A549 (cell line): ENCODE measurements at regions not wholly inside any gene's neighbourhood (a gene's known extent, or its start where the extent isn't known, plus 50 kb on each side); places are given as distances from the start of the nearest gene placed in this dataset.

ENCODE experiments used
- CTCF ChIP-seq: fragments of >200 bp; sonication (Bioruptor Twin); formaldehyde crosslinking; IDR thresholded peaks from 3 replicates; pipeline ENCODE4 v1.5.1; 2016
- KDM5A ChIP-seq: fragments of 200-600 bp; sonication (generic); IDR thresholded peaks from 2 replicates; pipeline ENCODE4 v1.6.1; 2016; ENCODE audit warnings: antibody characterized with exemption, mild to moderate bottlenecking
- TP53 ChIP-seq: fragments of 250-450 bp; sonication (Bioruptor Pico); IDR thresholded peaks from 2 replicates; pipeline ENCODE4 v1.5.0; 2021; ENCODE audit warnings: mild to moderate bottlenecking, moderate library complexity

GRCh38 chr14:35993684-35993960 is 167.5 kb downstream of the BRMS1L start:
- no peak for TF ChIP-seq TP53 (CRISPR knock-in tag)
- no peak for TF ChIP-seq KDM5A
- no peak for TF ChIP-seq CTCF
